Kidney (tissue), 13 donors: ENCODE measurements at regions not wholly inside any gene's neighbourhood (a gene's known extent, or its start where the extent isn't known, plus 50 kb on each side); places are given as distances from the start of the nearest gene placed in this dataset.

ENCODE experiments used
- DNase-seq, 5 donors: peaks; one replicate each; pipeline ENCODE4 v3.0.0-alpha.2; 2013 to 2020
- FAIRE-seq: peaks from 2 replicates; lab custom pipeline; 2012; peaks lifted over from hg19 to GRCh38; lab: Jason Lieb, UNC
- H3K27ac ChIP-seq, 2 donors: one replicate each; pipeline ENCODE4 v1.7.0; 2013; ENCODE audit warnings: low read depth in 2 of 2, low read length in 2 of 2, inconsistent platforms in 1 of 2
- H3K27me3 ChIP-seq: one replicate; pipeline ENCODE4 v1.7.1; 2013; ENCODE audit warnings: low read length, inconsistent platforms; ENCODE audit not compliant: control insufficient read depth, insufficient read depth
- H3K36me3 ChIP-seq, 3 donors: one replicate each; pipeline versions ENCODE4 v1.7.0 to v1.7.1; 2013; ENCODE audit warnings: low read length in 3 of 3, control low read depth in 1 of 3, inconsistent platforms in 1 of 3; ENCODE audit not compliant: insufficient read depth in 3 of 3, control insufficient read depth in 2 of 3
- H3K4me1 ChIP-seq, 3 donors: one replicate each; pipeline versions ENCODE4 v1.7.0 to v1.7.1; 2013; ENCODE audit warnings: low read length in 3 of 3, inconsistent platforms in 1 of 3, low read depth in 1 of 3; ENCODE audit not compliant: control insufficient read depth in 2 of 3, insufficient read depth in 2 of 3
- H3K4me3 ChIP-seq, 3 donors: one replicate each; pipeline versions ENCODE4 v1.7.0 to v1.8.1; 2013; ENCODE audit warnings: low read length in 3 of 3, control low read depth in 1 of 3, inconsistent platforms in 1 of 3
- H3K9ac ChIP-seq, 3 donors: one replicate each; pipeline versions ENCODE4 v1.7.0 to v1.7.1; 2013; ENCODE audit warnings: low read length in 3 of 3, control low read depth in 1 of 3, inconsistent platforms in 1 of 3
- H3K9me3 ChIP-seq, 3 donors: one replicate each; pipeline versions ENCODE4 v1.7.0 to v1.7.1; 2013; ENCODE audit warnings: low read length in 3 of 3, control low read depth in 1 of 3, inconsistent platforms in 1 of 3; ENCODE audit not compliant: control insufficient read depth in 2 of 3, insufficient read depth in 1 of 3
- intact Hi-C: fragments of 100-400 bp; cut with DNase I; formaldehyde crosslinking; loops from one replicate; pipeline ENCODE4 v1.11.1; 2022
- TF ChIP-seq, protein P1 (sequence below): IDR thresholded peaks from 3 replicates; pipeline ENCODE4 v1.5.1; 2012; ENCODE audit warnings: mild to moderate bottlenecking, moderate library complexity, borderline replicate concordance; ENCODE audit not compliant: insufficient read depth; ENCODE audit errors: extremely low read depth
- donor health status: control.
- donor health status: control.
- donor health status: control.
- donor health status: control.
- donor health status: control.
- donor health status: DM: yes; HTN: yes; CAD: no.
- donor health status: Normal renal cell carcinoma (clear cell type).

DNA sequence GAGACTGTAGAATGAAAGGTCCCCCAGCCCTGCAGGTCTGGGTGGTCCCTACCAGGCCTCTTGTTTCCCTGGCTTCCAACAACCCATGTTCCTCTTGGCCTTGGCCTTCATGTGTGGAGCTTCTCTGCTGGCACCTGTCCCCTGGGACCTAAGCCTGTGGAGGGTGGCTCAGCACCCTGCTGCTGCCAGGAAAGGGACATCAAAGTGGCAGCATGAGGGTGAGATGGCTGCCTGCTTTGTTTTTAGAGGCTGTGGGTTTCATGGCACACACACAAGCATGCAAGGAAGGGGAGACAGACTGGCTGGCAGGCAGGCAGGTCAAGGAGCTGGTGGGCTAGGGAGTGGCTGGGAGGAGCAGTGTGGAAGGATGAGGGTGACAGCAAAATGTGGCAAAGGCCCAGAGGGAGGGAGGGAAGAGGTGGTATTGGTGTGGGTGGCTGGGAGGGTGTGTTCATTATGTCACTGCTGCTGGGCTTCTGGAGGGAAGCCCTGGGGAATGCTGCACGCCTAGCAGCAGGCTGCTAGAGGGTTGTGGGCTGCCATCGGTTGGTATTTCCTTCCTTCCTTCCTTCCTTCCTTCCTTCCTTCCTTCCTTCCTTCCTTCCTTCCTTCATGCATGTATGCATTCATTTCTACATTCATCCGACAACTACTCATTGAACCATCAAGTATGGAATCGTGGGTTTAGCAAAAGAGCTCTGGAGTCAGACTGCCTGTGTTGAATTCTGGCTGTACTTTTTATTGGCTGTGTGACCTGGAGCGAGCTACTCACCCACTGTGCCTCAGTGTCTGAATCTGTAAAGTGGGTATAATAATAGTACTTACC, 128.7 kb upstream of the PJA1 start:
- H3K9ac ChIP-seq, result no peak overlapping the region
- H3K27ac ChIP-seq, result no peak overlapping the region
- FAIRE-seq, result no peak
- intact Hi-C loops, result no loop called here
- TF ChIP-seq, protein P1, sequence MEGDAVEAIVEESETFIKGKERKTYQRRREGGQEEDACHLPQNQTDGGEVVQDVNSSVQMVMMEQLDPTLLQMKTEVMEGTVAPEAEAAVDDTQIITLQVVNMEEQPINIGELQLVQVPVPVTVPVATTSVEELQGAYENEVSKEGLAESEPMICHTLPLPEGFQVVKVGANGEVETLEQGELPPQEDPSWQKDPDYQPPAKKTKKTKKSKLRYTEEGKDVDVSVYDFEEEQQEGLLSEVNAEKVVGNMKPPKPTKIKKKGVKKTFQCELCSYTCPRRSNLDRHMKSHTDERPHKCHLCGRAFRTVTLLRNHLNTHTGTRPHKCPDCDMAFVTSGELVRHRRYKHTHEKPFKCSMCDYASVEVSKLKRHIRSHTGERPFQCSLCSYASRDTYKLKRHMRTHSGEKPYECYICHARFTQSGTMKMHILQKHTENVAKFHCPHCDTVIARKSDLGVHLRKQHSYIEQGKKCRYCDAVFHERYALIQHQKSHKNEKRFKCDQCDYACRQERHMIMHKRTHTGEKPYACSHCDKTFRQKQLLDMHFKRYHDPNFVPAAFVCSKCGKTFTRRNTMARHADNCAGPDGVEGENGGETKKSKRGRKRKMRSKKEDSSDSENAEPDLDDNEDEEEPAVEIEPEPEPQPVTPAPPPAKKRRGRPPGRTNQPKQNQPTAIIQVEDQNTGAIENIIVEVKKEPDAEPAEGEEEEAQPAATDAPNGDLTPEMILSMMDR, result no peak
- no peaks in the 10 kb centered on the region for H3K36me3 ChIP-seq
- DNase-seq, result no peak
- H3K27me3 ChIP-seq, result no peaks in the 10 kb centered on the region
- H3K9me3 ChIP-seq, result no peaks in the 10 kb centered on the region
- no peaks in the 10 kb centered on the region for H3K4me1 ChIP-seq
- no peak overlapping the region for H3K4me3 ChIP-seq

DNA sequence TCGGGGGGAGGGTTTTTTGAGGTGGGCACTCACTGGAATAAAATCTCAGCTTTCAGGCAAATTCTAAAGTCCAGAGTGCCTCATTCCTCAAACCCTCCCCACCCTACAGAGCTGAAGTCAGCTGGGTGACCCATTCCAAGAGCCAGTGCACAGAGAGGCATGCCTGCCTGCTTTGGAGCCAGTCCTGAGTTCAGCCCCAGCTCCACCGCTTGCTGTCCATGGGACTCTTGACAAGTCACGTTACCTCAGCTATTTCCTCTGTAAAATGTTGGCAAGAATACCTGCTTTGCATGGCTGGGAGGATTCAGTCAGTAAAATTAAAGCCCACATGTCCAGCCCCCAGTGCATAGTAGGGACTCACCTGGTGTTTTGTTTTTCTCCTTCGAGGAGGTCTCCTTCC, 125.9 kb upstream of the PJA1 start:
- no peaks in the 10 kb centered on the region for H3K27me3 ChIP-seq
- H3K27ac ChIP-seq, result no peak overlapping the region
- peaks cover 0 to 5% (median 0%) of the 10 kb centered on the region in 3 donors for H3K4me1 ChIP-seq
- no peaks in the 10 kb centered on the region for H3K9me3 ChIP-seq
- H3K9ac ChIP-seq, result no peak overlapping the region
- H3K36me3 ChIP-seq, result no peaks in the 10 kb centered on the region
- DNase-seq (no peak), FAIRE-seq (no peak)
- intact Hi-C loops, result no loop called here
- no peak overlapping the region for H3K4me3 ChIP-seq
- TF ChIP-seq, protein P1, result no peak

DNA sequence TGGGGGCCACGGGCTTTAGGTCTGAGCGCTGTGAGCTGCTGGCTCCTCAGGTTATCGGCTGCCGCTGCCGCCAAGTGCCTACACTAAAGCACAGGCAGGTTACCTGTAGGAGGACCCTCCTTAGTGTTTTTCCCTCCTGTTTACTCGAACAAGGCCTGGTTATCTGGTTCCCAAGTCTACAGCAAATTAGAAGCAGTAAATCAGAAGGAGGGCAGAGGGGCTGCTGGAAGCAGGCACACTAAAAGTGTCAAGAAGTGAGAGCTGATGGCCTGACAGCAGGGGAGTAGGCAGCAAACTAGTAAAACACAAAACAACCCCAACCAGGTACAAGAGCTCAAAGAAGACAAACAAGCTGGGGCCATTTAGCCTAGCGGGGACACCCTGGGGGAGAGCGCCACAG, 125.0 kb upstream of the PJA1 start:
- Histone ChIP-seq H3K27me3 (no peaks in the 10 kb centered on the region), H3K9ac (no peak overlapping the region), H3K4me3 (no peak overlapping the region), H3K9me3 (no peaks in the 10 kb centered on the region), H3K27ac (no peak overlapping the region), H3K36me3 (no peaks in the 10 kb centered on the region), H3K4me1 (peaks cover 0 to 5% (median 0%) of the 10 kb centered on the region in 3 donors)
- DNase-seq, result peak in 4 of 5 donors; percentile 64 to 85 (median 72)
- FAIRE-seq, result no peak
- TF ChIP-seq, protein P1, result no peak
- intact Hi-C loops, result no loop called here

DNA sequence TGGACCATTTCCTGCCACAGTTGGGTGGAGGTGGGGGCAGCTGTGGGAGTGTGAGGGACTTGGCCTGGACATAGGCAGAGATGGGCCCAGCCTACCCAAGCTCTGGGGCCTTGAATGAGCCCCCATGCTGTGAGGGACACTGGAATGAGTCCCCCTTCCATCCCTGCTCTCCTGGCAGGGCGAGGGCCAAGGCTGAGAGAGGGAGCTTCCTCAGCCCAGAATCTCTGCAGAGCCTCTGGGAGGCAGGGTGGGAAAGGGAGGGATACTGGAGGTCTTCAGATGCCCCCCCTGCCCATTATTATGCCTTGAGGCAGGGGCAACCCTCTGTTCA, 124.5 kb upstream of the PJA1 start:
- no peaks in the 10 kb centered on the region for H3K27me3 ChIP-seq
- FAIRE-seq, result no peak
- peak in 1 of 5 donors; percentile 78 for DNase-seq
- H3K9me3 ChIP-seq, result no peaks in the 10 kb centered on the region
- intact Hi-C loops, result loop anchor here (10.0 kb wide), 1 partner anchor 465 kb away; the partner anchor contains the start of gene EFNB1
- H3K9ac ChIP-seq, result no peak overlapping the region
- H3K4me1 ChIP-seq, result peaks cover 0 to 5% (median 0%) of the 10 kb centered on the region in 3 donors
- no peaks in the 10 kb centered on the region for H3K36me3 ChIP-seq
- TF ChIP-seq, protein P1, result no peak
- H3K27ac ChIP-seq, result no peak overlapping the region
- H3K4me3 ChIP-seq, result no peak overlapping the region
